GM12891 (cell line): ENCODE measurements at regions not wholly inside any gene's neighbourhood (a gene's known extent, or its start where the extent isn't known, plus 50 kb on each side); places are given as distances from the start of the nearest gene placed in this dataset.
"Not testable (repeated sequence)": the region's sequence is repeated elsewhere in the genome, so short reads cannot be mapped to it uniquely, and the experiment has no call there.

Source experiments
- DNase-seq: peaks from one replicate; pipeline ENCODE4 v3.0.0; 2011; ENCODE audit warnings: low spot score; ENCODE audit not compliant: insufficient read length
- FAIRE-seq: peaks from 2 replicates; lab custom pipeline; 2011; peaks lifted over from hg19 to GRCh38; lab: Jason Lieb, UNC
- PAX5 ChIP-seq: IDR thresholded peaks from 2 replicates; pipeline ENCODE4 v1.6.1; 2011; ENCODE audit warnings: low read length, moderate library complexity, mild to moderate bottlenecking; ENCODE audit not compliant: insufficient read depth, severe bottlenecking
- POLR2A ChIP-seq: IDR thresholded peaks from 2 replicates; pipeline ENCODE4 v1.6.1; 2011; ENCODE audit warnings: low read depth, low read length, control low read depth
- POLR2AphosphoS5 ChIP-seq: IDR thresholded peaks from 2 replicates; pipeline ENCODE4 v1.6.1; 2011; ENCODE audit warnings: low read depth, low read length, control low read depth
- POU2F2 ChIP-seq: IDR thresholded peaks from 2 replicates; pipeline ENCODE4 v1.6.1; 2011; ENCODE audit warnings: low read depth, mild to moderate bottlenecking, control low read depth, low read length, moderate library complexity
- SPI1 ChIP-seq: IDR thresholded peaks from 2 replicates; pipeline ENCODE4 v1.6.1; 2011; ENCODE audit warnings: low read depth, low read length, control low read depth
- TAF1 ChIP-seq: IDR thresholded peaks from 2 replicates; pipeline ENCODE4 v1.6.1; 2011; ENCODE audit warnings: low read depth, low read length, control low read depth

GRCh38 chr2:14994721-14995120, 362.2 kb downstream of the LRATD1 start:
- no peak for FAIRE-seq
- TF ChIP-seq PAX5: no peak
- no peak for TF ChIP-seq TAF1
- TF ChIP-seq POU2F2: no peak
- TF ChIP-seq POLR2AphosphoS5: no peak
- TF ChIP-seq POLR2A: no peak
- TF ChIP-seq SPI1: no peak
- DNase-seq: no peak

GRCh38 chr2:14996351-14997014, 364.0 kb downstream of the LRATD1 start:
- DNase-seq (no peak), FAIRE-seq (no peak)
- no peak for TF ChIP-seq TAF1
- TF ChIP-seq SPI1: no peak
- TF ChIP-seq PAX5: no peak
- TF ChIP-seq POU2F2: no peak
- TF ChIP-seq POLR2AphosphoS5: no peak

GRCh38 chr2:14998546-14998945, 366.0 kb downstream of the LRATD1 start:
- no peak for DNase-seq
- FAIRE-seq: no peak
- TF ChIP-seq SPI1: no peak
- TF ChIP-seq POU2F2: no peak
- no peak for TF ChIP-seq PAX5
- TF ChIP-seq TAF1: no peak
- no peak for TF ChIP-seq POLR2A
- TF ChIP-seq POLR2AphosphoS5: no peak

GRCh38 chr2:14999114-14999661, 366.7 kb downstream of the LRATD1 start:
- no peak for DNase-seq
- no peak for FAIRE-seq
- TF ChIP-seq SPI1 (no peak), POLR2AphosphoS5 (no peak), POLR2A (no peak), POU2F2 (no peak), TAF1 (no peak), PAX5 (no peak)

DNA sequence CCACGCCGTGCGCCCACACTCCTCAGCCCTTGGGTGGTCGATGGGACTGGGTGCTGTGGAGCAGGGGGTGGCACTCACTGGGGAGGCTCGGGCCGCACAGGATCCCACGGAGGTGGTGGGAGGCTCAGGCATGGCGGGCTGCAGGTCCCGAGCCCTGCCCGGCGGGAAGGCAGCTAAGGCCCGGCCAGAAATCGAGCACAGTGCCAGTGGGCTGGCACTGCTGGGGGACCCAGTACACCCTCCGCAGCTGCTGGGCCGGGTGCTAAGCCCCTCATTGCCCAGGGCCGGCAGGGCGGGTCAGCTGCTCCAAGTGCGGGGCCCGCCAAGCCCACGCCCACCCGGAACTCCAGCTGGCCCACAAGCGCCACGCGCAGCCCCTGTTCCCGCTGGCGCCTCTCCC, 370.0 kb downstream of the LRATD1 start:
- FAIRE-seq, DNase-seq: not testable (repeated sequence)

DNA sequence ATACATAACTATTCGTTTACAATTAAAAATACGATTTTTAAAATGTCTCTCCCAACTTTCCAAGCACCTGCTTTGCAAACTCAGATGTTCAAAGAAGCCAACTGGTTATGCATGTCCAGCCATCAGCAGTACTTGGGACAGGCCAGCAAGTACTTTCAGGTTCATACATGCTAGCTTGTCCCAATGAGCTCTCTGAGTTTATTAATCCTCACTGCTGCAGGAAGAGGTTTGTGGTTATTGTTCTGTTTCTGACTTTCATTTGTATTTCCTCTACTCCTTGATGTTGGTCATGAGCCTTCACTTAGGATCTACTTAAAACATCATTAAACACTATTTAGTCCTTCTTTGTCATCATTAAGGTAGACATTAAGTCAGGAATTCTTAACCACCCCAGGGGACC, 374.1 kb downstream of the LRATD1 start:
- no peak for TF ChIP-seq TAF1
- TF ChIP-seq PAX5: no peak
- no peak for TF ChIP-seq POU2F2
- no peak for TF ChIP-seq POLR2AphosphoS5
- TF ChIP-seq POLR2A: no peak
- no peak for TF ChIP-seq SPI1
- DNase-seq: no peak

GRCh38 chr2:15009681-15010080, 377.2 kb downstream of the LRATD1 start:
- FAIRE-seq: no peak

More for the DNA sequence above, 374.1 kb downstream of the LRATD1 start:
- no peak for FAIRE-seq

DNA sequence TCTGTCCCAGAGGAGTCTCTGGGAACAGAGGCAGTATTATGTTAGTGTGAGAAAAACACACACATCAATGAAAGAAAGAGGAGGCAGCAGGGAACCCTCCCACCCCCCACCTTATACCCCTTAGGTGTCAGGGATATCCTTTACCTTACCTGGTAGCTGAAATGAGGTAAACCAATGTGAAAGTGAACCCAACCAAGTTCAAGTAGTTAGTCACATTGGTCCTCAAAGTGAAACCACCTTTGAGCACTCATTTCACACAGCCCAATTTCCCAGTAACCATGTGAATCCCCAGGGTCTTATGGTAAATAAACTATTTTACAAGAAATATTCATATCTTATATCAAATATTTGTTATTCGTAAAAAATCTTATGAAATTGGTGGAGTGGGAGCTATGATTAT, 377.8 kb downstream of the LRATD1 start:
- TF ChIP-seq SPI1: no peak
- TF ChIP-seq PAX5: no peak
- no peak for TF ChIP-seq POLR2AphosphoS5
- TF ChIP-seq TAF1: no peak
- TF ChIP-seq POLR2A: no peak
- FAIRE-seq (no peak), DNase-seq (no peak)

More at GRCh38 chr2:15009681-15010080, 377.2 kb downstream of the LRATD1 start:
- TF ChIP-seq TAF1: no peak
- DNase-seq: no peak

GRCh38 chr2:15018814-15019213, 386.3 kb downstream of the LRATD1 start:
- DNase-seq: no peak
- FAIRE-seq: no peak
- no peak for TF ChIP-seq TAF1
- TF ChIP-seq POLR2A: no peak
- no peak for TF ChIP-seq SPI1
- TF ChIP-seq POU2F2: no peak
- TF ChIP-seq POLR2AphosphoS5: no peak
- TF ChIP-seq PAX5: no peak

DNA sequence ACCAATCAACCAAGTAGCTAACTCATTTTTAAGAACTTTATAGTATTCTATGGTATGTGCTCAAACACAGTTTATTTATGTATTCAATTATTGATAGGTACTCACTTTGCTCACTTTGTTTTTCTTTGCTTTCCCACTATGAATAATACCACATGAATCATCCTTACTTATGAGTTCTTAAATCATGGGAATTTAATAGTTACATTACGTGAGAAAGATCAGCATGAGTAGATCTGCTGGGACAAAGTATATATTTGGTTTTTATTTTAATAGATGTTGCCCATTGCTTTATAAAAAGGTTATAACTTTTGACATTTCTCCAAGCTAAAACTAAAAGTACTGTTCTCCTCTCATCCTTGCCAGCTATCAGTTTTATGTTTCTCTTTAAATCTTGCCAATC, 390.7 kb downstream of the LRATD1 start:
- FAIRE-seq: no peak
- TF ChIP-seq POLR2AphosphoS5 (no peak), POLR2A (no peak), POU2F2 (no peak), TAF1 (no peak), PAX5 (no peak), SPI1 (no peak)
- DNase-seq: no peak

DNA sequence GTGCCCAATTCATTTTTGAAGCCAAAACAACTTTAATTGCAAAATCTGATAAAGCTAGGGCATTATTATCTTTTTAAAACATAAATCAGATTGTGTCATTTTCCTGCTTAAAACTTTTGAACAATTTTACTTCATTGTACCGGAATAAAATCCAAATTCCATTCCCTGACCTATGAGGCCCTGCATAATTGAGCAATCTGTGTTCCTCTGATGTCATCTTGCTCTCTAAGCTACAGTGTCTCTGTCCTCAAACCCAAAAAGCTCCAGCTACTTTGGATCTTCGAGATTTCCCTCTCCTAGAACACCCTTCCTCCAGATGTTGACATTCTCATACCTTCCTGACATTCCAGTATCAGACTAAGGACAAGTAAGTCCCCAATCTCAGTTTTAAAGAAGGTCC, 395.9 kb downstream of the LRATD1 start:
- DNase-seq (no peak), FAIRE-seq (no peak)
- TF ChIP-seq POLR2AphosphoS5: no peak
- TF ChIP-seq TAF1: no peak
- TF ChIP-seq POU2F2: no peak
- no peak for TF ChIP-seq POLR2A
- no peak for TF ChIP-seq PAX5
- no peak for TF ChIP-seq SPI1
